Stimulated activated CD4-positive, alpha-beta T cell treated with anti-CD3 and anti-CD28 coated beads, Interleukin-4, amount 100 ng/mL, for 48 hours (primary cell): ENCODE measurements at regions not wholly inside any gene's neighbourhood (a gene's known extent, or its start where the extent isn't known, plus 50 kb on each side); places are given as distances from the start of the nearest gene placed in this dataset.

ENCODE experiments used
- DNase-seq, 2 donors: peaks; one replicate each; pipeline ENCODE4 v3.0.0-alpha.2; 2020; ENCODE audit warnings: low read depth in 2 of 2

DNA sequence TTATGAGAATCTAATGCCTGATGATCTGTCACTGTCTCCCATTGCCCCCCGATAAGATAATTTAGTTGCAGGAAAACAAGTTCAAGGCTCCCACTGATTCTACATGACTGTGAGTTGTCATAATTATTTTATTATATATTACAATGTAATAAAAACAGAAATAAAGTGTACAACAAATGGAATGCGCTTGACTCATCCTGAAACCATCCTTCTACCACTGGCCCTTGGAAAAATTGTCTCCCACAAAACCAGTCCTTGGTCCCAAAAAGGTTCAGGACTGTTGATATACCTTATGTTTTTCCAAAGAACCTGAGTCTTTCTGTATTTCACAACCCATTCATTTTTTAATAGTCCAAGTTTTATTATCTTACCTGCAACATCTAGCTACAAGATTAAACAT, 403.5 kb downstream of the TAF11L14 start:
- DNase-seq, result no peak

DNA sequence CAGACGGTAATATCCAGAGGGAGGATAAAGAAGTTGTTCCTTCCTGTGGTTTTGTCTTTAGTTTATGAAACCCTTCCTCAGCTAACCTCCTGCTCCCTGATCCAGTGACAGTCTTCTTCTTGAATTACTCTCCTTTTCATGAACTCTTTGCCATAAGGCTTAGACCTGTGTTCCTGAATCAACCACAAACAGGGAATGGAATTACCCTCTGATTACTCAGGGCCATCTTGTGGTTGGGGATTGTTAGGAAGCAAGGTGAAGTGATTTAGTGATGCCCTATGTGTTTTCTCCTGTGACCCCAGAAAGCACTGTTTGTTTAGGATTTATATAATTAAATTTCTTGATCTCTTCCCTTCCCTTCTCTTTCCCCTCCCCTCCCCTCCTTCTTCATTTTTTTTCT, 409.1 kb downstream of the TAF11L14 start:
- DNase-seq, result no peak

DNA sequence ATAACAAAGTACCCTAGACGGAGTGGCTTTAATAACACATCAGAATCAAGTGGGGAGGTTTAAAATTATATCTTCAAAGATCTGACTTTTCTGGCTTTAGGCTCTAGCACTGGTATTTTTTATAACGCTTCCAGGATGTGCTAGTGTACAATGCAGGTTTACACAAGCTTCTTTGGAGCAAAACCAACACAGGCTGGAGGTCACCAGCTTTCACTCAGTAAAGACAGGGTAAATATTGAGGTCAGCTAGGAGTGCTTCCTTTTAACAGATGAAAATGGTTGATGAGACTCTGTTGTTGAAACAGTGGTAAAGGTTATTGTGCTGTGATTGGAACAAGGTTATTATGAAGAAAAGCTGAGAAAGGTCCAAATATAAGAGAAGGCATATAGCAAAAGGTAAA, 414.2 kb downstream of the TAF11L14 start:
- no peak for DNase-seq

DNA sequence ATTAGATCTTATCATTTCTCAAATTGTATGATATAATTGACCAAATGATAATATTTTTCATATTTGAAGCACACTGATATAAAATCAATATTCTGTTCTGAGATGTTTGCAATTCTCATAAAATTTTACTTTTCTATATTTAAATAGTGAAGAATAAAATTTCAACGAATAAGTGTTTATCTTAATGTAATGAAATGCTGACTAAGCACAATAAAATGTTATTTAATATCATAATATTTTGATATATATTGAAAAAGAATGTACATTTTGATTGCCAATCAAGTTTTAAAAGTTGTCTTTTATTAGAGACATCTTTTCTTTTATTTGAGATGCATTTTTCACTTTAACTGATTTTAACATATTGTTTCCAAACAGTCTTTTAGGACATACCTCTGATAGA, 416.1 kb downstream of the TAF11L14 start:
- no peak for DNase-seq

DNA sequence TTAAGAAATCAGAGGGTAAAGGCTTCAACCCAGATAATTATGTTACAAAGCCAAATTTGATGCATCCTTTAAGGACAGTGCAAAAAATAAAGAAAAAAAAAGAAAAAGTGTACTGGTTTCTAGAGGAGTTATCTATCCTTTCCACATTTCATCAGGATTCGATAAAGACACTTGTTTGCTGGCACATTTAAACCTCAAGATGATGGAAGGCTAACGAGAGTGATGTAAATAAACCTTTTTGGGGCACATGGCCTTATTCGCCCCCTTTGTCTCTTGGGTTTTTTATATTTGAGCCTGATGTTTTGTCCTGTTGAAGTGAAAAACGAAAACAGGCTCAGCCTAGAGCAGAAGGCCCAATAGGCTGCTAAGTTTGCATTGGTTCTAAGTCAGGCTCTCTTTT, 416.5 kb downstream of the TAF11L14 start:
- DNase-seq, result no peak

DNA sequence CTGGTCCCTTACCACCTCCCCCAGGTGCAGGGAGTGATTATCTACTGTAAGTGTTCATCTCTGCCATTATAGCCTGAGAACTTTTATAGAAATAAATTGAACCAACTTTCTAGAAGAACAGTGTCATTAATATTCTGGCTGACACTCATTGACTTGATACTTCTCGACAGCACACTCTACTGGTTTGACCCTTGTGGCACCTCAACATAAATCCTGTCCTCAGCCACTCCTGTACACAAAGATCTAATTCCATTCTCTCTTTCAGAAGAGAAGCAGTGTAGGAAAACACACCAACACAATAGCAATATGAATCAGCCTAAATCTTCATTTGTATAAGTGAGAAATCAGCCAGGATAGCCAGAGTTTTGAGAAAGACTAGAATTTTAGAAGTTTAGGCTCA, 417.7 kb downstream of the TAF11L14 start:
- no peak for DNase-seq

DNA sequence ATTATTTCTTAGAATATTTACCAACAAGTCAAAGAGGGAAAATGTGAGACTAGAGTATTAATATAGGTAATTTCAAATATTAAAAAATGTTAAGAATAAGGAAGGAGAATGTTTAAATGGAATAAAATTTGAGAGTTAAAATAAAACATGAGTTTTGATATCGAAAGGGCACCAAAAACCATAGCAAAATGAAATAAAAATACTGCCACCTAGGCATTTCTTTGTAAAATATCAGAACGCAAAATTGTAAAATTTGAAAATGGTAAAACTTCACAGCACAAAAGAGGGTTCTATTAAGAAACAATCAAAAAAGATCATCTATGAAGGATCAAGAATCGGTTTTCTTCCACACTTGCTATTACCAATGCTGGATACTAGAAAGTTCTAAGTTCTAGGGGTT, 418.3 kb downstream of the TAF11L14 start:
- DNase-seq, result no peak

DNA sequence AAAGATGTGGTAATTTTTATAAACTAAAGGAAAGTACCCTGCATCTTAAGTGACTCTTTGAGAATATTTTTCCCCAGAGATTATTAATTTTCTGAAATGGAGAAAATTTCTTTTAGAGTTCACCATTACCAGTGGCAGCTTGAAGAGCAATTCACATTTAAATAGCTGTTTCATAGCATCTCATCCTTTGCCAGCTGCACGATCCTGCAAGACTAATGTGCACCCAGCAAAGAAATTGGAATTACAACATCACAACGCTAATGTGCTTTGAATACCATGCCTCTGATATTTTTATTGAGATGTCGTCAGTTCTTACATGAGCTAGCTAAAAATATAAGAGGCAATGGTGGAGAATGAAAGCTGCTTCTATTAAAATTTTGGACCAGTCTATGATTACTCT, 423.5 kb downstream of the TAF11L14 start:
- no peak for DNase-seq

DNA sequence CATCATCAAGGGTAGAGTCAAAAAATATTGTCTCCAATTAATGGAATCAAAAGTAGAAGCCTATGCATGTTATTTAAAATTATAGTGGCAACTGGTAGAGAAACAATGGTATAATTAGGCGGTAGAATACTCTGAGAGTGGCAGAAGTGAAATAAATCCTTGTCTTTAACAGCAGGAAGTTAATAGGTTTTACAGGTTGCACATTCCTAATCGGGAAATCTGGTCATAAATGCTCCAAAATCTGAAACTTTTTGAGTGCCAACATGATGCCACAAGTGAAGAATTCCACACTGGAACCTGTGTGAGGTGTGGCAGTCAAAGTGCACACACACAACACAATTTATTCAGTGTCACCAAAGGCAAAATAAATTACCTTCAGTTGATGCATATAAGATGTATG, 433.4 kb downstream of the TAF11L14 start:
- no peak for DNase-seq

DNA sequence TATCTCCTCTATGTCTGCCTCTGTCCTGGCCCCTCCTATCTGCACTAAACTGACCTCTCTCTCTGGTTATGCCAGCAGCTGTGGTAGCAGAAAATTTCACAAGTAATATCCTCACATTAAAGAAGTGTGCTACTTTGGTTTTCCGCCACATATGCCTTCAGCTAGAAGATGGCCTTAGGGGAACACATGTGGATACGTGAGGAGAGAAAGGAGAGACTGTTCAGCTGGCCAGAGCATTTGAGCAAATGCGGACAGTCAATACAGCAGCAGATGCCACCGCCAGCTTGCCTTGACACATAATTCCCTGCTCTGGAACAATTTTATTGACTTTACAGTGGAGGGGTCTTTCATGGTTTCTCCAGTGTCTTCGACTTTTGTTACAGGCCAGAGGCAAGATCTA, 434.6 kb downstream of the TAF11L14 start:
- DNase-seq, result no peak

DNA sequence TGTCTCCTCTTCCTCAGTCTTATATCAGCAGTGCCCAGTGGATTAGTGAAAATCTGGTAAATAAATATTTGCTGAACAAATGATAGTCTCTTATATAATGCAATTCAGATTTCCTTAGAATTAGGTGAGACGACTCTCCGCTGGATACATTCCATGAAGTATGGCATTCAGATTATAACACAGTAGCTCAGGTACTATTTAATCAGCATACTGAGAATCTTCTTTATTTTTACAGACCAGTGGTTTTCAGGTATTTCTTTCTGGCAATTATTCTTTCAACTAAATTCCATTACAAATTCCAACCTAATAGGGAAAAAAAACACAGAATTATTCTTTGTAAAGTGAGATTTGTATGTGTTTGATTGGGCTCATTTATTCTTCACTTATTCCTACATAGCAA, 435.5 kb downstream of the TAF11L14 start:
- no peak for DNase-seq

DNA sequence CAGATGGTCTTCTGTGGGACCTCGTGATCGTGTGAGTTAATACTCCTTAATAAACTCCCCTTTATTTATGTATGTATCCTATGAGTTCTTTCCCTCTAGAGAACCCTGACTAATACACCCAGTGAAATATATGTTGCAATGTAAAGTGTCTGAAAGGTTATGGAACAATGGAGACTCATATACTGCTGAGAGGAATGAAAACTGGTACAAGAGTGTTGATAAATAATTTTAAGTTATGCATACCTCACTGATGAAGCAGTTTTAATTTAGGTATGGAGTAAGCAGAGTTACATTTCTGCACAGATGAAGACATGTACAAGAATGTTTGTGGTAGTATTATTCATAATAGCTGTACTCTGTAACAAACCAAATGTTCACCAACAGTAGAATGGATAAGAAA, 438.3 kb downstream of the TAF11L14 start:
- DNase-seq, result no peak

DNA sequence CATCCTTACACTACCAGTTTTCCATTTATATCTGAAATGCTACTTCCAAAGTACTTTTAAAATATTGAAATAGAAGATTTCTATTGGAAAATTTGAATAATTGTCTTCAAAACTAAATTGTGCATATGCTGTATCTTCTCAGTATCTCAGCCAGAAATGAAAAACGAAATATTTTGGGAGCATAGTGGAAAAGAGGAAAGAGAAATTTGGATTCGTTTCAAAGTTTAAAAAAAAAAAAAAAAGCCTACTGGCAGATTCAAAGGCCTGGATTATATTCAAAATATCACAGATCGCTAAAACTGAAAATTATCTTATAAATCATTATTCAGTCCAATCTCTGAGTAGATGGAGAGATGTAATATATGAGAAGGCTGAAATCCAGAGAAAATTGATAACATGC, 440.7 kb downstream of the TAF11L14 start:
- DNase-seq, result no peak

DNA sequence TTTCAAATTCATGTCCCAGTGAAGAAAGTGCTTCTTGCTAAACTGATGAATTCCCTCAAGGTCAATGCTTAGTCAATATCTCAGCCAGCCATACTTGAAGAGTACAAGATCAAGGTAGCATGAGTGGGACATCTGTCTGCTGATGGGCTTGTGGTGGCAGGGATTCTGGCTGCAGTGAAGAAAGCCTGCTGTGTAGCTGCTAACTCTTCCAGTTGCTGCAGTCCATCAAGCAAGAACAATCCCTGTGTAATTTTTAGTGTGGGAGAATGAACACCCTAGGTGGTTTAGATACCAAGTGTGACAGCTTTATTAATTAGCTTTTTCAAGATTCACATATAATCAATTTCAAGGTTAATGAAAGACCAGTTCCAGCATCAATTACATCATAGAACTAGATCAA, 443.9 kb downstream of the TAF11L14 start:
- no peak for DNase-seq

DNA sequence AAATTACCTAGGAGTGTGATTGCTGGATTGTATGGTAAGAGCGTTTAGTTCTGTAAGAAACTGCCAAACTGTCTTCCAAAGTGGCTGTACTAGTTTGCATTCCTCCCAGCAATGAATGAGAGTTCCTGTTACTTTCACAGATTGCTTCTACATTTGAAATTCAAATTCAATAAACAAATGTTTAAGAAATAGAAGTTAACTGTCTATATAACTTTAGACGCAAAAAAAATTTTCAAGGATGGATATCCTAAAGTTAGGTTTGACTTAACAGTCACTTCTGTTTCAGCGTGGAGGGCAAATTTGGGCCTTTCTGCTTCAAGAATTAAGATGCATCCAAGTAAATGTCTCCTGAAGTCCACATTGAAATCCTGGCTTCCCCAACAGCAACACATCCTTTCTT, 445.6 kb downstream of the TAF11L14 start:
- no peak for DNase-seq

DNA sequence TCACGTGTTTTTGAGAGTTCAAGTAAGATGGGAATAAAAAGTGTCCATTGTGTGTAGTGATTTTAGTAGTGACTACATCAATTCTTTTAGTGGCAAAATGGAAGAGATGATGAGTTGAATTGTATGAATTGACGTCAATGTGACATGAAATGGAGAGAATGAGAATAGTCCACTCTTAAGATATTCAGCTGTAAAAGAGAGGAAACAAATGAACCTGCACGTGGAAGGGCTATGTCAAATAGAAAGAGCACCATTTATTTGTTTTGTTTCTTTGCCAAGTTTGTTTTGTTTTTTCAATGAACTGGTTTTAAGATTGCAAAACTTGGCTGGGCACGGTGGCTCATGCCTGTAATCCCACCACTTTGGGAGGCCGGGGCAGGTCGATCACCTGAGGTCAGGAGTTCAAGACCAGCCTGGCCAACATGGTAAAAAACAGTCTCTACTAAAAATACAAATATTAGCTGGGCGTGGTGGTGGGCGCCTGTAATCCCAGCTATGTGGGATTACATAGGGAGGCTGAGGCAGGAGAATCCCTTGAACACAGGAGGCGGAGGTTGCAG, 453.8 kb downstream of the TAF11L14 start:
- DNase-seq, result no peak

DNA sequence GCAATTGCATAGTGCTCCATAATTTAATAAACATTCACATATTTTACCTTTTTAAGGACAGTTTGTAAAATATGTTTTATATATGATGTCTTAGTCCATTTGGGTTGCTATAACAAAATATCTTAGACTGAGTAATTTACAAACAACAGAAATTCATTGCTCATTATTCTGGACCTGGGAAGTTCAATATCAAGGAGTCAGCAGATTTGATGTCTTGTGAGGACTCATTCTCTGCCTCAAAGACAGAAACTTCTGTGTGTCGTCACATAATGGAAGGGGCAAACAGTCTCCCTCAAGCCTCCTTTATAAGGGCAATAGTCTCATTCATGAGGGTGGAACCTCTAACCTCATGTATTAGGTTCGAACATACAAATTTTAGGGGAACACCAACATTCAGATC, 455.9 kb downstream of the TAF11L14 start:
- no peak for DNase-seq

DNA sequence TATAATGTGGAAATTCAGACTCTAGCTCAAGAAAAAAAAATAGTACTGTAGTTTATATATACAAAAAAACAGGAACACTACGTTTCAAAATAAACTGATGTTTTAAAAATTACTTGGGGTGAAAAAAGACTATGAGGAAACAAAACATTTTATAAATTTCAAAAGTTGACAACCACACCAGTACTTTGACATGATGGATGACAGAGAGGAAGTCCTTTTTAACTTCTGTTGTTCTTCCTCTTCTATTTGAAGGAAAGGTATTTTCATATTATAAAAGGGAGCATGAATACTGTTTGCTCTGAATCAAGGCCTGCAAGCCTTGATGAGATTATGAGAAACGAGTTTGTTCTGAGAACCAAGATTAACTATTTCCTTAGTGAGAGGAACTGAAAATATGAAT, 456.9 kb downstream of the TAF11L14 start:
- no peak for DNase-seq

DNA sequence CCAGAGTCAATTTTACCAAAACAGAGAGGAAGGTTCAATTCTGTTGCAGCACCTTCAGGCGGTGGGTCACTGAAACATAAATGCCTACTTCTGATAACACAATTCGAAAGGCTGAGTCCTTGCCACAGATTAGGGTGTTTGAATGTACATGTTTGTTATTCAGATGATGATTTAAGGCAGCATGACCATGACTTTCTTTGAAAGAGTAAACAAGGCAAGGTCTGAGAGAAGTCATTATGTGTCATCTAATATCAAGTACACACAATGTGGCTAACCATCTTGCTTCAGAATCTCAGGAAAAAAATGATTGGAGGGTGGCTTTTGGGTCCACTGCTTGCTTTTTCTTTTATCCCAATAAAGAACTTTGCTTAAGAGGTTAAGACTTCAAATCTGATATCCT, 457.5 kb downstream of the TAF11L14 start:
- no peak for DNase-seq

DNA sequence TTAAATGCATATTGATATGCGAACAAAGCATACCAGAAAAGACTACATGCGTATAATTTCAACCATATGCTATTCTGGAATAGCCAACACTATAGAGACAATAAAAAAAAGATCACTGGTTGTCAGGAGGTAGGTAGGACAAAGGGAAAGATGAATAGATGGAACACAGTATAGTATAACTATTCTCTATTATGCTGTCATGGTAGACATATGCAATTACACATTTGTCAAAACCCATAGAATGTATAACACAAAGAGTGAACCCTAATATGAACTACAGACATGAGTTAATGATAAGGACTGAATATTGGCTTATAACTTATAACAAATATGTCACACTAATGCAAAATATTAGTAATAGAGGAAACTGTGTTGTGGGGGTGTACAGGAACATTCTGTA, 460.8 kb downstream of the TAF11L14 start:
- DNase-seq, result no peak

DNA sequence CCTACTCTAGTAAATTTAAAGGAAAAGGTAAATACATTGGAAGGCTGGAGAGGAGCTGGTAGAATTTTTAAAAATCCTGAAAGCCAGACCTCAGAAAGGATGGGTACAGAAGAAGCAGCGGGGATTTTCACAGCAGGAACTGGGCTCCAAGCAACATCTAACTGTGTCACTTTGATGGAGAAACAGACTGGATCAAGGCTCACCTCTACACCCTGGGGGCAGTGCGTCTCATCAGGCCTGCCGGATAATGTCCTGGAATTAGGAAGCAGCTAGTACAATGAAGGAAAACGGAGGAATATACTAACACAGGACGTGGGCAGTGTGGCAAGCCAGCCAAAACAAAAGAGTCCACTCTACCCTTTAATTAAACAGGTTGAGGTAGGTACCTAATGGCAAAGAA, 463.6 kb downstream of the TAF11L14 start:
- DNase-seq, result no peak

DNA sequence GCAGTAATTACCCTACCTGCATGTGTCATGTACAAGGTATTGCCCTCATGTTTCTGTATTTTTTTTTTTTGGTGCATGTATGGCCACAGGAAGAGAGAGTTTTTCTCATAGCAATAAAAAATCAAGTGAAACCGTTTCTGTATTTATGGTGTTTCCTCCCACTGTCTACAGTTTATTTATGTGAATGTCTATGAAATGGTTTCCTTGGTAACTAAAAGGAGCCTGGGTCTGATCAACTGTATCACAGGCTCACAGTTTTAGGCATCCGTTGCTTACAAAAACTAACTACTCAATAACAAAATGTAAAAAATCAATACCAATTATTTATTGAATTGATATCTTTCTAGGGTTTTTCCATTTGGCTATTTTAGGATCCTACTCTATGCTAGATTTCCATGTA, 464.4 kb downstream of the TAF11L14 start:
- DNase-seq, result no peak

DNA sequence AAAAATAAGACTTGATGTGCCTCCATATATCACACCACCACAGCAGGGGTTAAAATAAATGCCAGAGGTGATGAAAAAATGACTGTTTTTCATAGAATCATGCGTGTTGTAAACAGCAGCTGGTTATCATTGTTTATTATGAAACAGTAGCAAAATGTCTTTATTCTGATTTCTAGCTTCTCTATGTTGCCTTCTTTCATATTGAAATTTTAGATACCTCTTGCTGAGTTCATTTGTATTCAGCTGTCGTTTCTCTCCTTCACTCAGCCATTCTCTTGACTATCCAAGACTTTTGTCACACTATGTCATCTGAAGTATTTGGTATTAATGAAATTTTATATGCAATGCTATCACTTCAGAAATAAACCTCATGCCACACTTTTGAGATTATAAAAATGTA, 465.0 kb downstream of the TAF11L14 start:
- no peak for DNase-seq

DNA sequence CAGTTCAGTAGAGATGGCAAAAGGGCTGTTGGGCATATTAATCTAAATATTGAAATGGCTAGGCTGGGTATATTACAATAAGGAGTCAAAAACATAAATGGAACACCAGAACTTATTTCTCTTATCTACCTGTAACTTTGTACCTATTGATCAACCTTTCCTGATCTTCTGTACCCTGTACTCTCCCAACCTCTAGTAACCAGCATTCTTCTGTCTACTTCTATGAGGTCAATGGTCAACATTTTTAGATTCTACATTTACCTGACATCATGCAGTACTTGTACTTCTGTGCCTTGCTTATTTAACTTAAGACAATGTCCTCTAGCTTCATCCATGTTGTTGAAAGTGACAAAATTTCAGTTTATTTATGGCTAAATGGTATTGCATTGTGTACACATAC, 467.3 kb downstream of the TAF11L14 start:
- no peak for DNase-seq

DNA sequence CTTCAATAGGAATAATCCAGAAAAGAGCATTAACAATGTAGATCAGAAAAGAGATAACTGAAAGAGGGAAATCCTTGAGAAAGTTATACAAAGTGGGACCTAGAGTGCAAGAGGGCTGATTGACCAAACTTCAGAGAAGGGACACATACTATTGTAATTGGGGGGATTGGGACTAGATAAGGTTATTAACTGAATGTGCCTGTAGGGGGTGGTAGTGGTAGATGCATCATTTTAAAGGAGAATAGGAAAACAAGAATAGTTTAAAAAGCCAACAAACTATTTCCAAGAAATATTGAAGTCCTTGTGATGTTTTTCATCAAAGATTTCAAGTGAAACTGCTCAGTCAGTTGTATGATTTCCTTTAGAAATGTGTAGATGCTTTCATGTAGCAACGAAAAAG, 468.5 kb downstream of the TAF11L14 start:
- no peak for DNase-seq
